ENCODE measurements at regions not wholly inside any gene's neighbourhood (a gene's known extent, or its start where the extent isn't known, plus 50 kb on each side); places are given as distances from the start of the nearest gene placed in this dataset.

GRCh38 chr3:150098621-150099020 lies 127.9 kb upstream of the PFN2 start:
- Histone ChIP-seq H3K4me1 (ENCODE audit: control insufficient read depth in 2 of 3, insufficient read depth in 2 of 3, low read depth in 1 of 3, low read length in 3 of 3) (no peaks in the 10 kb centered on the region), H3K9me3 (ENCODE audit: control insufficient read depth in 2 of 3, insufficient read depth in 1 of 3, low read length in 3 of 3) (no peaks in the 10 kb centered on the region), H3K36me3 (ENCODE audit: control insufficient read depth in 2 of 3, insufficient read depth in 3 of 3, low read length in 3 of 3) (no peaks in the 10 kb centered on the region), H3K9ac (ENCODE audit: low read length in 3 of 3) (no peak overlapping the region), H3K4me3 (ENCODE audit: low read length in 3 of 3) (no peak overlapping the region), H3K27ac (ENCODE audit: low read depth in 2 of 2, low read length in 2 of 2) (no peak overlapping the region), H3K27me3 (ENCODE audit: control insufficient read depth, insufficient read depth, low read length) (no peaks in the 10 kb centered on the region)
- TF ChIP-seq CTCF (IDR thresholded peaks at IDR 0.05; ENCODE audit: borderline replicate concordance, extremely low read depth, insufficient read depth), result no peak
- intact Hi-C loops (cut with DNase I), result no loop called here
- FAIRE-seq (no peak), DNase-seq (no peak)

GRCh38 chr3:150097588-150097890 lies 126.8 kb upstream of the PFN2 start:
- Histone ChIP-seq H3K27ac (ENCODE audit: low read depth in 2 of 2, low read length in 2 of 2) (no peak overlapping the region), H3K4me1 (ENCODE audit: control insufficient read depth in 2 of 3, insufficient read depth in 2 of 3, low read depth in 1 of 3, low read length in 3 of 3) (no peaks in the 10 kb centered on the region), H3K27me3 (ENCODE audit: control insufficient read depth, insufficient read depth, low read length) (no peaks in the 10 kb centered on the region), H3K4me3 (ENCODE audit: low read length in 3 of 3) (no peak overlapping the region), H3K9ac (ENCODE audit: low read length in 3 of 3) (no peak overlapping the region), H3K9me3 (ENCODE audit: control insufficient read depth in 2 of 3, insufficient read depth in 1 of 3, low read length in 3 of 3) (no peaks in the 10 kb centered on the region), H3K36me3 (ENCODE audit: control insufficient read depth in 2 of 3, insufficient read depth in 3 of 3, low read length in 3 of 3) (no peaks in the 10 kb centered on the region)
- DNase-seq (no peak), FAIRE-seq (no peak)
- no peak for TF ChIP-seq CTCF (IDR thresholded peaks at IDR 0.05; ENCODE audit: borderline replicate concordance, extremely low read depth, insufficient read depth)
- intact Hi-C loops (cut with DNase I), result no loop called here

- no peak for DNase-seq
- H3K9me3 ChIP-seq (ENCODE audit: control insufficient read depth in 2 of 3, insufficient read depth in 1 of 3, low read length in 3 of 3), result no peaks in the 10 kb centered on the region
- H3K4me3 ChIP-seq (ENCODE audit: low read length in 3 of 3), result no peak overlapping the region
- FAIRE-seq, result no peak
- peak overlapping the region in 1 of 2 donors; percentile 49 for H3K27ac ChIP-seq (ENCODE audit: low read depth in 2 of 2, low read length in 2 of 2)
- no peaks in the 10 kb centered on the region for H3K27me3 ChIP-seq (ENCODE audit: control insufficient read depth, insufficient read depth, low read length)
- intact Hi-C loops (cut with DNase I), result no loop called here
- no peak for TF ChIP-seq CTCF (IDR thresholded peaks at IDR 0.05; ENCODE audit: borderline replicate concordance, extremely low read depth, insufficient read depth)
- no peak overlapping the region for H3K9ac ChIP-seq (ENCODE audit: low read length in 3 of 3)
- no peaks in the 10 kb centered on the region for H3K36me3 ChIP-seq (ENCODE audit: control insufficient read depth in 2 of 3, insufficient read depth in 3 of 3, low read length in 3 of 3)
- H3K4me1 ChIP-seq (ENCODE audit: control insufficient read depth in 2 of 3, insufficient read depth in 2 of 3, low read depth in 1 of 3, low read length in 3 of 3), result no peaks in the 10 kb centered on the region
These were observed 126.2 kb upstream of the PFN2 start for GRCh38 chr3:150096700-150097587.

Measured in kidney (tissue), 13 donors.